ENCODE measurements at regions not wholly inside any gene's neighbourhood (a gene's known extent, or its start where the extent isn't known, plus 50 kb on each side); places are given as distances from the start of the nearest gene placed in this dataset.
A peak's percentile ranks its signal among the peaks of the same experiment; 100 is the strongest.
"Not testable (repeated sequence)": the region's sequence is repeated elsewhere in the genome, so short reads cannot be mapped to it uniquely, and the experiment has no call there.

- no peak for DNase-seq
These were observed 60.3 kb upstream of the ZNF81 start for GRCh38 chrX:47776292-47777006.

GRCh38 chrX:47772764-47773163 is 63.9 kb upstream of the ZNF81 start:
- no peak for DNase-seq

- no peak for DNase-seq
These were observed 65.2 kb upstream of the ZNF81 start for GRCh38 chrX:47771473-47771872.

GRCh38 chrX:47762826-47763225 is 73.9 kb upstream of the ZNF81 start:
- DNase-seq: not testable (repeated sequence)

- no peak for DNase-seq
These were observed 84.0 kb upstream of the ZNF81 start for GRCh38 chrX:47752685-47753084.

- no peak for DNase-seq
These were observed 85.0 kb upstream of the ZNF81 start for GRCh38 chrX:47751670-47752069.

- no peak for DNase-seq
These were observed 87.3 kb upstream of the ZNF81 start for GRCh38 chrX:47749185-47749967.

GRCh38 chrX:47748576-47748975 is 88.1 kb upstream of the ZNF81 start:
- no peak for DNase-seq

- DNase-seq: no peak
These were observed 87.5 kb upstream of the UXT start for GRCh38 chrX:47746446-47746845.

GRCh38 chrX:47745416-47745815 is 86.4 kb upstream of the UXT start:
- no peak for DNase-seq

GRCh38 chrX:47743504-47743903 is 84.5 kb upstream of the UXT start:
- no peak for DNase-seq

- not testable (repeated sequence) for DNase-seq
These were observed 79.9 kb upstream of the UXT start for GRCh38 chrX:47738870-47739269.

GRCh38 chrX:47723689-47724088 is 64.7 kb upstream of the UXT start:
- DNase-seq: peak; percentile 1

- DNase-seq: no peak
These were observed 64.1 kb upstream of the UXT start for GRCh38 chrX:47723083-47723482.

- no peak for DNase-seq
These were observed 63.3 kb upstream of the UXT start for GRCh38 chrX:47722260-47722659.

- DNase-seq: not testable (repeated sequence)
These were observed 56.1 kb upstream of the UXT start for GRCh38 chrX:47715078-47715477.

- DNase-seq: not testable (repeated sequence)
These were observed 53.7 kb upstream of the UXT start for GRCh38 chrX:47712675-47713074.

- DNase-seq: no peak
These were observed 51.3 kb upstream of the UXT start for GRCh38 chrX:47710252-47710651.
